Calu3 (cell line): ENCODE measurements at regions not wholly inside any gene's neighbourhood (a gene's known extent, or its start where the extent isn't known, plus 50 kb on each side); places are given as distances from the start of the nearest gene placed in this dataset.

Experiments used
- BruUV-seq: library from RNA; stranded (reverse); fragments of 400-500 nt; replicated peaks from 2 replicates; lab custom pipeline; 2021; lab: Mats Ljungman, UMichigan
- CTCF ChIA-PET: fragments of 300-600 bp; sonication (Branson Sonifier 250); formaldehyde crosslinking; loops from one replicate; lab custom pipeline; 2022; ENCODE audit warnings: antibody characterized with exemption; lab: Charles Lee
- DNase-seq: peaks from one replicate; pipeline ENCODE4 v3.0.0; 2022
- H3K27ac Mint-ChIP-seq: one replicate; pipeline ENCODE4 v1.8.0; 2022; ENCODE audit warnings: mixed read lengths; ENCODE audit not compliant: unreplicated experiment
- H3K27me3 Mint-ChIP-seq: one replicate; pipeline ENCODE4 v1.8.0; 2022; ENCODE audit warnings: mixed read lengths; ENCODE audit not compliant: unreplicated experiment
- H3K36me3 Mint-ChIP-seq: one replicate; pipeline ENCODE4 v1.8.0; 2022; ENCODE audit warnings: mild to moderate bottlenecking, moderate library complexity, mixed read lengths; ENCODE audit not compliant: insufficient read depth, unreplicated experiment
- H3K4me1 Mint-ChIP-seq: one replicate; pipeline ENCODE4 v1.8.0; 2022; ENCODE audit warnings: mild to moderate bottlenecking, low read depth, mixed read lengths; ENCODE audit not compliant: unreplicated experiment
- H3K4me3 Mint-ChIP-seq: one replicate; pipeline ENCODE4 v1.8.0; 2022; ENCODE audit warnings: mild to moderate bottlenecking, low read depth, moderate library complexity, mixed read lengths; ENCODE audit not compliant: unreplicated experiment
- H3K9me3 Mint-ChIP-seq: one replicate; pipeline ENCODE4 v1.8.0; 2022; ENCODE audit warnings: low read depth, mixed read lengths; ENCODE audit not compliant: unreplicated experiment
- intact Hi-C: fragments of 100-400 bp; cut with micrococcal nuclease; formaldehyde crosslinking; loops from one replicate; pipeline ENCODE4 v1.10.0; 2022; ENCODE audit not compliant: unreplicated experiment
- TF ChIP-seq, protein P1 (sequence below): fragments of 200-600 bp; IDR thresholded peaks from one replicate; pipeline ENCODE4 v1.8.0; 2022; ENCODE audit warnings: antibody characterized with exemption; ENCODE audit not compliant: unreplicated experiment

- no peak overlapping the region for H3K4me3 Mint-ChIP-seq
- DNase-seq = no peak
- intact Hi-C loops = no loop called here
- no peaks in the 10 kb centered on the region for H3K27me3 Mint-ChIP-seq
- BruUV-seq = no TSS peak
- CTCF ChIA-PET = no interaction called here
- no peaks in the 10 kb centered on the region for H3K36me3 Mint-ChIP-seq
- TF ChIP-seq, protein P1, sequence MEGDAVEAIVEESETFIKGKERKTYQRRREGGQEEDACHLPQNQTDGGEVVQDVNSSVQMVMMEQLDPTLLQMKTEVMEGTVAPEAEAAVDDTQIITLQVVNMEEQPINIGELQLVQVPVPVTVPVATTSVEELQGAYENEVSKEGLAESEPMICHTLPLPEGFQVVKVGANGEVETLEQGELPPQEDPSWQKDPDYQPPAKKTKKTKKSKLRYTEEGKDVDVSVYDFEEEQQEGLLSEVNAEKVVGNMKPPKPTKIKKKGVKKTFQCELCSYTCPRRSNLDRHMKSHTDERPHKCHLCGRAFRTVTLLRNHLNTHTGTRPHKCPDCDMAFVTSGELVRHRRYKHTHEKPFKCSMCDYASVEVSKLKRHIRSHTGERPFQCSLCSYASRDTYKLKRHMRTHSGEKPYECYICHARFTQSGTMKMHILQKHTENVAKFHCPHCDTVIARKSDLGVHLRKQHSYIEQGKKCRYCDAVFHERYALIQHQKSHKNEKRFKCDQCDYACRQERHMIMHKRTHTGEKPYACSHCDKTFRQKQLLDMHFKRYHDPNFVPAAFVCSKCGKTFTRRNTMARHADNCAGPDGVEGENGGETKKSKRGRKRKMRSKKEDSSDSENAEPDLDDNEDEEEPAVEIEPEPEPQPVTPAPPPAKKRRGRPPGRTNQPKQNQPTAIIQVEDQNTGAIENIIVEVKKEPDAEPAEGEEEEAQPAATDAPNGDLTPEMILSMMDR = no peak
- peaks cover 3% of the 10 kb centered on the region for H3K9me3 Mint-ChIP-seq
- H3K4me1 Mint-ChIP-seq = no peaks in the 10 kb centered on the region
- H3K27ac Mint-ChIP-seq = no peak overlapping the region
Observed at GRCh38 chr13:103349211-103349980, 283.2 kb upstream of the SLC10A2 start.

GRCh38 chr13:103335241-103335640 lies 269.0 kb upstream of the SLC10A2 start:
- intact Hi-C loops = no loop called here
- H3K4me3 Mint-ChIP-seq = no peak overlapping the region
- H3K27ac Mint-ChIP-seq = no peak overlapping the region
- no peak for DNase-seq
- CTCF ChIA-PET = no interaction called here
- H3K27me3 Mint-ChIP-seq = no peaks in the 10 kb centered on the region
- TF ChIP-seq, protein P1 = no peak
- no peaks in the 10 kb centered on the region for H3K9me3 Mint-ChIP-seq
- no peaks in the 10 kb centered on the region for H3K4me1 Mint-ChIP-seq
- no TSS peak for BruUV-seq
- no peaks in the 10 kb centered on the region for H3K36me3 Mint-ChIP-seq

DNA sequence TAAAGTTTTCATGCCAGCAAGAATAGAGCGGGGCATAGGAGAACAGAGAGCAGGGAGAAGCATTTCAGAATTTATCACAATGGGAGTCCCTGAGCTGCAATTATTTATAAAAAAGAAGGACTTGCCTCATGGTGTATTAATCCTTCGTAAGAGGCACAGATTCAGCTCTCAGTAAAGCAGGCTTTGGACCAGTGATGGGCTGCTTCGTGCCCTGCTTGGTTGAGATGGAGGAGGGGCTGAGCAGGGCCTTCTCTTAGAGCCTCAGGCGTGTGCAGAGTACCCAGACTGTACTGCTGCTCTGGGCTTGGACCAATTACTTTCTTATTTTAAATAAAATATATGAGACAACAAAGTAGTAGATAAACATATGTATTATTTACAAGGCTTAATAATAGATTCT lies 265.7 kb upstream of the SLC10A2 start:
- no peak for DNase-seq
- Mint-ChIP-seq H3K9me3 (no peaks in the 10 kb centered on the region), H3K36me3 (no peaks in the 10 kb centered on the region), H3K27ac (no peak overlapping the region), H3K4me3 (no peak overlapping the region), H3K4me1 (no peaks in the 10 kb centered on the region), H3K27me3 (no peaks in the 10 kb centered on the region)
- TF ChIP-seq, protein P1 = no peak
- BruUV-seq = no TSS peak
- intact Hi-C loops = no loop called here
- CTCF ChIA-PET = no interaction called here

DNA sequence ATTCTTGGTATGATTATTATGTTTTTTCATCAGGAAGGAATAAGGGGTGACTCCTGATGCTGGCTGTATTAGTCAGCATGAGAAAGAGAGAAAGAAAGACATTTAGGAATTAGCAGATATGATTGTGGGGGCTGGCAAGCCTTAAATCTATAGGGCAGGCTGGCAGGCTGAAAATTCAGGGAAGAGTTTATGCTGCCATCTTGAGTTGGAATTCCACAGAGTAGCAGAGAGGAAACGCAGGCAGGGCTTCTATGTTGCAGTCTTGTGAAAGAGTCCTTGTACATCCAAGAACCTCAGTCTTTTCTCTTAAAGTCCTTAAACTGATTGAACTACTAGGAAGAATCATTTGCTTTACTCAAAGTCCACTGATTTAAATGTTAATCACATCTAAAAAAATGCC lies 262.7 kb upstream of the SLC10A2 start:
- H3K9me3 Mint-ChIP-seq = no peaks in the 10 kb centered on the region

More for the DNA sequence above, 262.7 kb upstream of the SLC10A2 start:
- Mint-ChIP-seq H3K36me3 (no peaks in the 10 kb centered on the region), H3K27ac (no peak overlapping the region), H3K4me3 (no peak overlapping the region), H3K4me1 (no peaks in the 10 kb centered on the region), H3K27me3 (no peaks in the 10 kb centered on the region)
- no peak for DNase-seq
- TF ChIP-seq, protein P1 = no peak
- CTCF ChIA-PET = no interaction called here
- no TSS peak for BruUV-seq
- intact Hi-C loops = no loop called here
